ENCODE measurements at regions not wholly inside any gene's neighbourhood (a gene's known extent, or its start where the extent isn't known, plus 50 kb on each side); places are given as distances from the start of the nearest gene placed in this dataset.

DNA sequence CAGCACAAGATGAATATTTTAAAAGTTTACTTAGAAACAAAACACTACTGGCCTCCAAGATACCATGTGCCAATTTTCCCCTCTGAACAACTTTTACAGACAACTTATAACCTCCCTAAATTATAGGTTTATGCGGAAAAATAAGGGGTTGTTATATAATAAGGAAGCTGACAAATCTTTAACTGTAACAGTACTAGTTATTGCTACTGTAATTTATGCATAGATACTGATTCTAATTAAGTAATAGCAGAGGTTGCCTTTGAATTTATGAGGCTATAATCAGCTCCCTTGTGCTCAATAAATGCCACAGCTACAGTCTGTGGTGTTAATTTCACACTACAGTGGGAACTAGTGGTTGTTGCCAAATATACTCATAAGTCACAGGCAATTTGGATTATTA, 291.3 kb upstream of the PCSK5 start:
- DNase-seq (ENCODE audit: low read depth) = no peak
- TF ChIP-seq, protein P1, sequence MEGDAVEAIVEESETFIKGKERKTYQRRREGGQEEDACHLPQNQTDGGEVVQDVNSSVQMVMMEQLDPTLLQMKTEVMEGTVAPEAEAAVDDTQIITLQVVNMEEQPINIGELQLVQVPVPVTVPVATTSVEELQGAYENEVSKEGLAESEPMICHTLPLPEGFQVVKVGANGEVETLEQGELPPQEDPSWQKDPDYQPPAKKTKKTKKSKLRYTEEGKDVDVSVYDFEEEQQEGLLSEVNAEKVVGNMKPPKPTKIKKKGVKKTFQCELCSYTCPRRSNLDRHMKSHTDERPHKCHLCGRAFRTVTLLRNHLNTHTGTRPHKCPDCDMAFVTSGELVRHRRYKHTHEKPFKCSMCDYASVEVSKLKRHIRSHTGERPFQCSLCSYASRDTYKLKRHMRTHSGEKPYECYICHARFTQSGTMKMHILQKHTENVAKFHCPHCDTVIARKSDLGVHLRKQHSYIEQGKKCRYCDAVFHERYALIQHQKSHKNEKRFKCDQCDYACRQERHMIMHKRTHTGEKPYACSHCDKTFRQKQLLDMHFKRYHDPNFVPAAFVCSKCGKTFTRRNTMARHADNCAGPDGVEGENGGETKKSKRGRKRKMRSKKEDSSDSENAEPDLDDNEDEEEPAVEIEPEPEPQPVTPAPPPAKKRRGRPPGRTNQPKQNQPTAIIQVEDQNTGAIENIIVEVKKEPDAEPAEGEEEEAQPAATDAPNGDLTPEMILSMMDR (IDR thresholded peaks at IDR 0.05; ENCODE audit: control insufficient read depth, extremely low read depth, insufficient read depth) = no peak
- H3K4me3 ChIP-seq (ENCODE audit: low read depth, low read length) = no peak overlapping the region

DNA sequence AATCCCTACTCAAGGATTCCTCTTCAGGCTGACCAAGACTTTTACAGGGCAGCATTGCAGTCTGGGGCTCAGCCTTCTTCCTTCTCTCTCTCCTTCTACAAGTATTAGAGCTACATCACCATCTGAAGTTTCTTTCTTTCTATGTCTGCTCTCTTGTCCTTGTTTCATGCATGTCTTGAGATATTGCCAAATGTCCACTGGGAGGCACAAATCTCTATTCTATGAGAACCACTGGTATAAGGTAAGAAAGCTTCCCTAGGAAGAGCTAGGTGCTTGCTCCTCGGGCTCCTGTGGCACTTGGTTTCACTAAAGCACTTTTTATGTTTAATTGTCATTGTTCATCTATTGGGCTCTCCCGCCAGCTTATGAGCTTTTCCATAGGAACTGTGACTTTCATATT, 289.2 kb upstream of the PCSK5 start:
- no peak for DNase-seq (ENCODE audit: low read depth)
- H3K4me3 ChIP-seq (ENCODE audit: low read depth, low read length) = no peak overlapping the region

DNA sequence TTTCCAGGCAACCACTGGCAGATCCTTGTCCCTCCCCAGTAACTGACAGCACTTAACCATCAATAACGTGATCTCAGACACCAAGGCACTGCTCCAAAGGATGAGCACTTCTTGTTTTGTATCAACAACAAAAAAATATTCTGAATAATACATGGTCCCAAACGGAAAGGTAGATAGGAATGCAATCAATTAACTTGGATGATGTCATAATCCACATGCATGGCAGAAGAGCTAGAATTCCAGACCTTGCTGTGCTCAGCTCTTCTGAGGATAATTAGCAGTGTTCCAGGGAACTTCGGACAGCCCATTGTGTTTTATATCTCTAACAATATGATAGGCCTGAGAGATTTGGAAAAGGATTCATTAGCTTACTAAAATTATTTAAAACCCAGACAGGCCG, 288.4 kb upstream of the PCSK5 start:
- H3K4me3 ChIP-seq (ENCODE audit: low read depth, low read length) = no peak overlapping the region
- no peak for DNase-seq (ENCODE audit: low read depth)
- TF ChIP-seq, protein P1 (IDR thresholded peaks at IDR 0.05; ENCODE audit: control insufficient read depth, extremely low read depth, insufficient read depth) = no peak

More for the DNA sequence above, 289.2 kb upstream of the PCSK5 start:
- TF ChIP-seq, protein P1 (IDR thresholded peaks at IDR 0.05; ENCODE audit: control insufficient read depth, extremely low read depth, insufficient read depth) = peak; percentile 6; the same call in 1 of the 2 replicates

DNA sequence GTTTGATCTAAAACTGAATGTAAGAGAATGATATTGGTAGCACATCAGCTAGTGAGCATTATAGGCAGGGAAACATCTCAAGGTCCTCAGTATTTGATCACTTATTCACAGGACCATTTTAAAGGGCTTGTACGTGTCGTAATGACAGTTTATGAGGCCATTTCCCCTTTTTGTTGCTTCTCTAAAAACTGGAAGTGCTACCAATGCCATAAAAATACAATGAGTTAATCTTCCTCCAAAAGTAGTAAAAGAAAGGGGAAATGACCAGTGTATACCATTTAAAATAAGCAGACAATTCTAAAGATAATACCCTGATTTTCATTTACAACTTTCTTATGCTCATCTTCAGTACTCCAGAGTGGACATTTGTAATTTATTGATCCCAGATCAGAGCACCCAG, 285.8 kb upstream of the PCSK5 start:
- no peak overlapping the region for H3K4me3 ChIP-seq (ENCODE audit: low read depth, low read length)
- TF ChIP-seq, protein P1 (IDR thresholded peaks at IDR 0.05; ENCODE audit: control insufficient read depth, extremely low read depth, insufficient read depth) = no peak
- DNase-seq (ENCODE audit: low read depth) = no peak

DNA sequence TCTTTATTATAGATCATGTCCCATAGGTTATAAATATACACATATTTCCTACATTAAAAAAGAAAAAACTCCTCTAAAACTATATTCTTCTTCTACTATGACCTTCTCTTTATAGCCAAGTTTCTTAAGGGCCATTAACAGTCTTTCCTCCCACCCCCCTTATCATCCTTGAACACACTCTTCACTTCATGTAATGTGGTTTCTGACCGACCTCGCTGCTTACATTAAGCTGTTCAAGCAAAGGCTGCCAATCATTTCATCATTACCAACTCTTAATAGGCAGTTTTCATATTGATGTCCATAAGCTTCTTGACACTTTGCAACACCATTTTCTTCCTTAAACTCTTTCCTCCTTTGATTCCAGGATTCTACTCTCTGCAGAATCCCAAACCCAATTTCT, 283.0 kb upstream of the PCSK5 start:
- TF ChIP-seq, protein P1 (IDR thresholded peaks at IDR 0.05; ENCODE audit: control insufficient read depth, extremely low read depth, insufficient read depth) = no peak
- no peak for DNase-seq (ENCODE audit: low read depth)
- no peak overlapping the region for H3K4me3 ChIP-seq (ENCODE audit: low read depth, low read length)

DNA sequence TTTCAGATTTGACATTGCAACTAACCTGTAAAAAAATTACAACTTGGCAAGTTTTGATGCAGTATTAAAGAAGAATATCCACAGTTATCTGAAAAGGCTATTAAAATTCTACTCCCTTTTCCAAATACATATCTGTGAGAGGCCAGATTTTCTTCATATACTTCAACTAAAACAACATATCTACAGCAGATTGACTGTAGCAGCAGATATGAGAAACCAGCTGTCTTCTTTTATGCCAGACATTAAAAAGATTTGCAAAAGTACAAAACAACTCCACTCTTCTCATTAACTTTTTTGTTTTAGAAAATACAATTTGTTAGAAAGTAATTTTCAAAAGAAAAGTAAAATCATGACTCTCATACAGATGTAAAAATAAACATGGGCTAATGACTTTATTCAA, 281.1 kb upstream of the PCSK5 start:
- TF ChIP-seq, protein P1 (IDR thresholded peaks at IDR 0.05; ENCODE audit: control insufficient read depth, extremely low read depth, insufficient read depth) = no peak
- H3K4me3 ChIP-seq (ENCODE audit: low read depth, low read length) = no peak overlapping the region
- no peak for DNase-seq (ENCODE audit: low read depth)

DNA sequence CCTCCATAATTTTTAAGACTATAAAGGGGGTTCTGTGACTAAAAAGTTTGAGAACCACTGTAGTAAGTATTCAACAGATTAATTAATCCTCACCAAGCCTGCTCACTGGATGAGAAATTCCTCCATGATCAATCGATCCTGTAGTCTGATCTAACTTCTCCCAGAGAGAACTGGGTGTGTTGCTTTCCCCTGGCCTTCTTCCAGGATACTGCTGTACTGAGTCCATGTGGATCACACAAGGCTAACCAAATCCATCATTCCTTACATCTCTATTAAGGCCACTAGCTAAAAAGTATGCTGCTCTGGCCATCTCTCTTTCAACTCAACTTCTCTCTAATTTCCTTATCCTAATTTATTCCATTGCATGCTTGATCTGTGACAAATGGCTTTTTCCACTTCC, 280.2 kb upstream of the PCSK5 start:
- no peak for DNase-seq (ENCODE audit: low read depth)
- TF ChIP-seq, protein P1 (IDR thresholded peaks at IDR 0.05; ENCODE audit: control insufficient read depth, extremely low read depth, insufficient read depth) = no peak
- H3K4me3 ChIP-seq (ENCODE audit: low read depth, low read length) = no peak overlapping the region
